ENCODE measurements at regions not wholly inside any gene's neighbourhood (a gene's known extent, or its start where the extent isn't known, plus 50 kb on each side); places are given as distances from the start of the nearest gene placed in this dataset.
"Not testable (repeated sequence)": the region's sequence is repeated elsewhere in the genome, so short reads cannot be mapped to it uniquely, and the experiment has no call there.

- DNase-seq = no peak
- Histone ChIP-seq H3K4me1 (ENCODE audit: control insufficient read depth, insufficient read depth, low read length) (no peaks in the 10 kb centered on the region), H3K27ac (ENCODE audit: low read length) (no peak overlapping the region), H3K9me3 (ENCODE audit: control insufficient read depth, low read length) (no peaks in the 10 kb centered on the region), H3K4me3 (ENCODE audit: low read length) (no peak overlapping the region), H3K27me3 (ENCODE audit: control insufficient read depth, insufficient read depth) (no peaks in the 10 kb centered on the region)
- 69% methylated on average over 3 of the region's 3 CpGs for WGBS
- no peak for ATAC-seq
- intact Hi-C loops (cut with DNase I) = no loop called here
These were observed 222.4 kb downstream of the ANTXR2 start for GRCh38 chr4:79850626-79851025.

GRCh38 chr4:79848329-79848728 is 224.7 kb downstream of the ANTXR2 start:
- intact Hi-C loops (cut with DNase I) = no loop called here
- H3K4me1 ChIP-seq (ENCODE audit: control insufficient read depth, insufficient read depth, low read length) = no peaks in the 10 kb centered on the region
- no peaks in the 10 kb centered on the region for H3K9me3 ChIP-seq (ENCODE audit: control insufficient read depth, low read length)
- 100% methylated on average over 1 of the region's 1 CpG for WGBS
- H3K4me3 ChIP-seq (ENCODE audit: low read length) = no peak overlapping the region
- H3K27me3 ChIP-seq (ENCODE audit: control insufficient read depth, insufficient read depth) = no peaks in the 10 kb centered on the region
- H3K27ac ChIP-seq (ENCODE audit: low read length) = no peak overlapping the region
- ATAC-seq (no peak), DNase-seq (no peak)

- ATAC-seq (no peak), DNase-seq (no peak)
- intact Hi-C loops (cut with DNase I) = no loop called here
- Histone ChIP-seq H3K27me3 (ENCODE audit: control insufficient read depth, insufficient read depth) (no peaks in the 10 kb centered on the region), H3K27ac (ENCODE audit: low read length) (no peak overlapping the region), H3K9me3 (ENCODE audit: control insufficient read depth, low read length) (no peaks in the 10 kb centered on the region), H3K4me3 (ENCODE audit: low read length) (no peak overlapping the region), H3K4me1 (ENCODE audit: control insufficient read depth, insufficient read depth, low read length) (no peaks in the 10 kb centered on the region)
- WGBS = 93% methylated on average over 2 of the region's 2 CpGs
These were observed 225.6 kb downstream of the ANTXR2 start for GRCh38 chr4:79847411-79847810.

- Histone ChIP-seq H3K27me3 (ENCODE audit: control insufficient read depth, insufficient read depth) (no peaks in the 10 kb centered on the region), H3K4me1 (ENCODE audit: control insufficient read depth, insufficient read depth, low read length) (no peaks in the 10 kb centered on the region), H3K4me3 (ENCODE audit: low read length) (no peak overlapping the region), H3K27ac (ENCODE audit: low read length) (no peak overlapping the region), H3K9me3 (ENCODE audit: control insufficient read depth, low read length) (no peaks in the 10 kb centered on the region)
- DNase-seq = no peak
- ATAC-seq = no peak
- intact Hi-C loops (cut with DNase I) = no loop called here
These were observed 230.9 kb downstream of the ANTXR2 start for GRCh38 chr4:79842162-79842561.

- no peak overlapping the region for H3K27ac ChIP-seq (ENCODE audit: low read length)
- intact Hi-C loops (cut with DNase I) = no loop called here
These were observed 239.2 kb downstream of the ANTXR2 start for GRCh38 chr4:79833857-79834256.

GRCh38 chr4:79831701-79832514 is 241.1 kb downstream of the ANTXR2 start:
- no peak overlapping the region for H3K27ac ChIP-seq (ENCODE audit: low read length)
- ATAC-seq (no peak), DNase-seq (no peak)
- intact Hi-C loops (cut with DNase I) = no loop called here
- H3K9me3 ChIP-seq (ENCODE audit: control insufficient read depth, low read length) = no peaks in the 10 kb centered on the region
- no peaks in the 10 kb centered on the region for H3K4me1 ChIP-seq (ENCODE audit: control insufficient read depth, insufficient read depth, low read length)
- no peaks in the 10 kb centered on the region for H3K27me3 ChIP-seq (ENCODE audit: control insufficient read depth, insufficient read depth)
- H3K4me3 ChIP-seq (ENCODE audit: low read length) = no peak overlapping the region

More at GRCh38 chr4:79833857-79834256, 239.2 kb downstream of the ANTXR2 start:
- no peaks in the 10 kb centered on the region for H3K27me3 ChIP-seq (ENCODE audit: control insufficient read depth, insufficient read depth)
- DNase-seq (no peak), ATAC-seq (no peak)
- WGBS = 58% methylated on average over 1 of the region's 1 CpG
- H3K9me3 ChIP-seq (ENCODE audit: control insufficient read depth, low read length) = no peaks in the 10 kb centered on the region
- H3K4me3 ChIP-seq (ENCODE audit: low read length) = no peak overlapping the region
- H3K4me1 ChIP-seq (ENCODE audit: control insufficient read depth, insufficient read depth, low read length) = no peaks in the 10 kb centered on the region

- H3K4me3 ChIP-seq (ENCODE audit: low read length) = no peak overlapping the region
- intact Hi-C loops (cut with DNase I) = no loop called here
- 52% methylated on average over 3 of the region's 3 CpGs for WGBS
- no peaks in the 10 kb centered on the region for H3K4me1 ChIP-seq (ENCODE audit: control insufficient read depth, insufficient read depth, low read length)
- no peak overlapping the region for H3K27ac ChIP-seq (ENCODE audit: low read length)
- ATAC-seq (no peak), DNase-seq (no peak)
- H3K27me3 ChIP-seq (ENCODE audit: control insufficient read depth, insufficient read depth) = no peaks in the 10 kb centered on the region
- H3K9me3 ChIP-seq (ENCODE audit: control insufficient read depth, low read length) = no peaks in the 10 kb centered on the region
These were observed 241.9 kb downstream of the ANTXR2 start for GRCh38 chr4:79831119-79831528.

GRCh38 chr4:79827283-79827682 is 245.7 kb downstream of the ANTXR2 start:
- no peak for ATAC-seq
- Histone ChIP-seq H3K27ac (ENCODE audit: low read length) (no peak overlapping the region), H3K27me3 (ENCODE audit: control insufficient read depth, insufficient read depth) (no peaks in the 10 kb centered on the region), H3K4me1 (ENCODE audit: control insufficient read depth, insufficient read depth, low read length) (no peaks in the 10 kb centered on the region), H3K4me3 (ENCODE audit: low read length) (no peak overlapping the region), H3K9me3 (ENCODE audit: control insufficient read depth, low read length) (no peaks in the 10 kb centered on the region)
- 63% methylated on average over 5 of the region's 5 CpGs for WGBS
- intact Hi-C loops (cut with DNase I) = no loop called here
- no peak for DNase-seq

- intact Hi-C loops (cut with DNase I) = no loop called here
- Histone ChIP-seq H3K4me1 (ENCODE audit: control insufficient read depth, insufficient read depth, low read length) (no peaks in the 10 kb centered on the region), H3K4me3 (ENCODE audit: low read length) (no peak overlapping the region), H3K9me3 (ENCODE audit: control insufficient read depth, low read length) (no peaks in the 10 kb centered on the region), H3K27ac (ENCODE audit: low read length) (no peak overlapping the region), H3K27me3 (ENCODE audit: control insufficient read depth, insufficient read depth) (no peaks in the 10 kb centered on the region)
- WGBS = 59% methylated on average over 2 of the region's 2 CpGs
- peak in 1 of 2 donors; percentile 36 for ATAC-seq
- no peak for DNase-seq
These were observed 249.8 kb downstream of the ANTXR2 start for GRCh38 chr4:79823148-79823763.

GRCh38 chr4:79820427-79820826 is 252.6 kb downstream of the ANTXR2 start:
- intact Hi-C loops (cut with DNase I) = no loop called here
- no peak overlapping the region for H3K27ac ChIP-seq (ENCODE audit: low read length)
- H3K4me3 ChIP-seq (ENCODE audit: low read length) = no peak overlapping the region
- H3K4me1 ChIP-seq (ENCODE audit: control insufficient read depth, insufficient read depth, low read length) = no peaks in the 10 kb centered on the region
- H3K27me3 ChIP-seq (ENCODE audit: control insufficient read depth, insufficient read depth) = no peaks in the 10 kb centered on the region
- H3K9me3 ChIP-seq (ENCODE audit: control insufficient read depth, low read length) = no peaks in the 10 kb centered on the region
- ATAC-seq = no peak
- DNase-seq = no peak

GRCh38 chr4:79807933-79808332 is 265.1 kb downstream of the ANTXR2 start:
- H3K9me3 ChIP-seq (ENCODE audit: control insufficient read depth, low read length); intact Hi-C loops (cut with DNase I); DNase-seq; H3K4me3 ChIP-seq (ENCODE audit: low read length); H3K27me3 ChIP-seq (ENCODE audit: control insufficient read depth, insufficient read depth); H3K27ac ChIP-seq (ENCODE audit: low read length); H3K4me1 ChIP-seq (ENCODE audit: control insufficient read depth, insufficient read depth, low read length); ATAC-seq: not testable (repeated sequence)
- WGBS = 87% methylated on average over 2 of the region's 2 CpGs
